Keratinocyte (primary cell): ENCODE measurements at regions not wholly inside any gene's neighbourhood (a gene's known extent, or its start where the extent isn't known, plus 50 kb on each side); places are given as distances from the start of the nearest gene placed in this dataset.

Source experiments
- EZH2 ChIP-seq: IDR thresholded peaks from one replicate; pipeline ENCODE4 v1.6.1; 2012; ENCODE audit warnings: inconsistent platforms, mild to moderate bottlenecking, low read length, moderate library complexity
- TF ChIP-seq, protein P1 (sequence below), 3 experiments: IDR thresholded peaks in 1 of 3; conservative IDR thresholded peaks in 1 of 3; optimal IDR thresholded peaks in 1 of 3; 2 replicates in 2 of 3; 3 replicates in 1 of 3; pipeline versions ENCODE3 to v1.5.1; 2011; ENCODE audit warnings: low read length in 3 of 3, mild to moderate bottlenecking in 3 of 3, moderate library complexity in 2 of 3, control low read depth in 1 of 3, inconsistent platforms in 1 of 3; ENCODE audit not compliant: insufficient read depth in 2 of 3; ENCODE audit errors: extremely low read depth in 1 of 3

GRCh38 chrX:15136795-15137194, 133.1 kb downstream of the ASB9 start:
- TF ChIP-seq, protein P1, sequence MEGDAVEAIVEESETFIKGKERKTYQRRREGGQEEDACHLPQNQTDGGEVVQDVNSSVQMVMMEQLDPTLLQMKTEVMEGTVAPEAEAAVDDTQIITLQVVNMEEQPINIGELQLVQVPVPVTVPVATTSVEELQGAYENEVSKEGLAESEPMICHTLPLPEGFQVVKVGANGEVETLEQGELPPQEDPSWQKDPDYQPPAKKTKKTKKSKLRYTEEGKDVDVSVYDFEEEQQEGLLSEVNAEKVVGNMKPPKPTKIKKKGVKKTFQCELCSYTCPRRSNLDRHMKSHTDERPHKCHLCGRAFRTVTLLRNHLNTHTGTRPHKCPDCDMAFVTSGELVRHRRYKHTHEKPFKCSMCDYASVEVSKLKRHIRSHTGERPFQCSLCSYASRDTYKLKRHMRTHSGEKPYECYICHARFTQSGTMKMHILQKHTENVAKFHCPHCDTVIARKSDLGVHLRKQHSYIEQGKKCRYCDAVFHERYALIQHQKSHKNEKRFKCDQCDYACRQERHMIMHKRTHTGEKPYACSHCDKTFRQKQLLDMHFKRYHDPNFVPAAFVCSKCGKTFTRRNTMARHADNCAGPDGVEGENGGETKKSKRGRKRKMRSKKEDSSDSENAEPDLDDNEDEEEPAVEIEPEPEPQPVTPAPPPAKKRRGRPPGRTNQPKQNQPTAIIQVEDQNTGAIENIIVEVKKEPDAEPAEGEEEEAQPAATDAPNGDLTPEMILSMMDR (optimal IDR thresholded peaks at IDR 0.05 in 1 of 3, IDR thresholded peaks at IDR 0.05 in 1 of 3, conservative IDR thresholded peaks at IDR 0.05 in 1 of 3; ENCODE audit: extremely low read depth in 1 of 3, insufficient read depth in 2 of 3, low read length in 3 of 3), result no peak
- no peak for TF ChIP-seq EZH2
